Spleen (tissue), 7 donors: ENCODE measurements at regions not wholly inside any gene's neighbourhood (a gene's known extent, or its start where the extent isn't known, plus 50 kb on each side); places are given as distances from the start of the nearest gene placed in this dataset.

Experiments
- POLR2A ChIP-seq, 3 donors: fragments of 450-650 bp; IDR thresholded peaks; one replicate each; pipeline ENCODE4 v1.5.1; 2017; ENCODE audit warnings: antibody characterized with exemption in 3 of 3, mild to moderate bottlenecking in 1 of 3
- POLR2AphosphoS5 ChIP-seq, 3 donors: sonication (generic); formaldehyde crosslinking; IDR thresholded peaks; one replicate each; pipeline ENCODE4 v1.5.1; 2017; ENCODE audit warnings: antibody characterized with exemption in 3 of 3
- TF ChIP-seq, protein P1 (sequence below), 11 experiments: fragments of 200-600 bp in 7 of 11; fragments of 450-650 bp in 4 of 11; sonication (generic) in 4 of 11; IDR thresholded peaks in 8 of 11; conservative IDR thresholded peaks in 3 of 11; 1 replicate in 7 of 11; 2 replicates in 4 of 11; pipeline versions ENCODE4 v1.4.0 to v1.8.0; 2016 to 2021; ENCODE audit warnings: antibody characterized with exemption in 11 of 11, inconsistent platforms in 4 of 11, mild to moderate bottlenecking in 1 of 11
- donor health status: DM: no; HTN: no; CAD: no; lungs with moderate emphysema.
- donor health status: DM: no; HTN: no; CAD: no.
- donor health status: DM: no; HTN: no; CAD: no.

DNA sequence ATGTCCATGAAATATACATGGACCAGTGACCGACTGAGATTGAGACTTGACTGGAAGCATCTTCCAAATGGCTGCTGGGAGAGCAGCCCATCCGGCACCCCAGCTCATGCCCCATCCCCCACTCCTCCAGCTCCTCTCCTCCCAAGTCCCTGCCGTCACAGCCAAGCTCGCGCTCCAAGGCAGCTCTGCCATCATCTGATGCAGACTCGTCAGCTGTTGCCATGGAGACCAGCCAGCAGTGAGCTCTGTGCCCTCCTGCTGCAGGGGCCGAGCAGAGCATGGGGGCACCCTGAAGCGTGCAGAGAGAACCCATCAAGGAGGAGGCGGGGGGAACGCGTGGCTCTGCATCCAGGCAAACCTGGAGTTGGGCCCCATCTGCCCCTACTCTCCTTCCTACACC, 74.5 kb upstream of the TNRC6C start:
- TF ChIP-seq POLR2A (IDR thresholded peaks at IDR 0.05): no peak
- TF ChIP-seq, protein P1, sequence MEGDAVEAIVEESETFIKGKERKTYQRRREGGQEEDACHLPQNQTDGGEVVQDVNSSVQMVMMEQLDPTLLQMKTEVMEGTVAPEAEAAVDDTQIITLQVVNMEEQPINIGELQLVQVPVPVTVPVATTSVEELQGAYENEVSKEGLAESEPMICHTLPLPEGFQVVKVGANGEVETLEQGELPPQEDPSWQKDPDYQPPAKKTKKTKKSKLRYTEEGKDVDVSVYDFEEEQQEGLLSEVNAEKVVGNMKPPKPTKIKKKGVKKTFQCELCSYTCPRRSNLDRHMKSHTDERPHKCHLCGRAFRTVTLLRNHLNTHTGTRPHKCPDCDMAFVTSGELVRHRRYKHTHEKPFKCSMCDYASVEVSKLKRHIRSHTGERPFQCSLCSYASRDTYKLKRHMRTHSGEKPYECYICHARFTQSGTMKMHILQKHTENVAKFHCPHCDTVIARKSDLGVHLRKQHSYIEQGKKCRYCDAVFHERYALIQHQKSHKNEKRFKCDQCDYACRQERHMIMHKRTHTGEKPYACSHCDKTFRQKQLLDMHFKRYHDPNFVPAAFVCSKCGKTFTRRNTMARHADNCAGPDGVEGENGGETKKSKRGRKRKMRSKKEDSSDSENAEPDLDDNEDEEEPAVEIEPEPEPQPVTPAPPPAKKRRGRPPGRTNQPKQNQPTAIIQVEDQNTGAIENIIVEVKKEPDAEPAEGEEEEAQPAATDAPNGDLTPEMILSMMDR (IDR thresholded peaks at IDR 0.05 in 8 of 11, conservative IDR thresholded peaks at IDR 0.05 in 3 of 11): no peak
- TF ChIP-seq POLR2AphosphoS5 (IDR thresholded peaks at IDR 0.05): no peak
